ENCODE measurements at regions not wholly inside any gene's neighbourhood (a gene's known extent, or its start where the extent isn't known, plus 50 kb on each side); places are given as distances from the start of the nearest gene placed in this dataset.

GRCh38 chr1:87647430-87648177 is 318.9 kb downstream of the LMO4 start:
- TF ChIP-seq CTCF (IDR thresholded peaks at IDR 0.05) (no peak), POLR2A (IDR thresholded peaks at IDR 0.05) (no peak)

All from body of pancreas (tissue), 4 donors.